GM23338 (cell line): ENCODE measurements at regions not wholly inside any gene's neighbourhood (a gene's known extent, or its start where the extent isn't known, plus 50 kb on each side); places are given as distances from the start of the nearest gene placed in this dataset.

Experiments used
- ATAC-seq: fragments of 200-7000 bp; cut with Tn5 transposase; 3 replicates; pipeline ENCODE4 v1.9.1; 2020
- DNase-seq: peaks from one replicate; pipeline ENCODE4 v3.0.0-alpha.2; 2015; ENCODE audit warnings: low spot score
- H2AFZ ChIP-seq: fragments of 200-600 bp; sonication (generic); 2 replicates; pipeline ENCODE4 v1.8.0; 2016; ENCODE audit warnings: antibody characterized with exemption, mild to moderate bottlenecking, moderate library complexity
- H3F3A ChIP-seq: fragments of 200-600 bp; sonication (generic); replicated peaks from 2 replicates; pipeline ENCODE4 v1.8.0; 2017; ENCODE audit warnings: antibody characterized with exemption, mixed run types, low read depth
- H3K27ac ChIP-seq: fragments of 200-600 bp; sonication (generic); 2 replicates; pipeline ENCODE4 v1.6.1; 2016; ENCODE audit warnings: low read depth
- H3K27me3 ChIP-seq: fragments of 200-600 bp; sonication (generic); 2 replicates; pipeline ENCODE4 v1.8.0; 2016; ENCODE audit warnings: mild to moderate bottlenecking, mixed run types, moderate library complexity; ENCODE audit not compliant: insufficient read depth
- H3K36me3 ChIP-seq: fragments of 200-600 bp; sonication (generic); 2 replicates; pipeline ENCODE4 v1.8.0; 2016; ENCODE audit warnings: mild to moderate bottlenecking; ENCODE audit not compliant: insufficient read depth
- H3K4me1 ChIP-seq: fragments of 200-600 bp; sonication (generic); 2 replicates; pipeline ENCODE4 v1.8.0; 2016; ENCODE audit warnings: mild to moderate bottlenecking, moderate library complexity; ENCODE audit not compliant: insufficient read depth
- H3K4me2 ChIP-seq: fragments of 200-600 bp; sonication (generic); 2 replicates; pipeline ENCODE4 v1.7.1; 2017; ENCODE audit warnings: mixed run types
- H3K4me3 ChIP-seq: fragments of 200-600 bp; sonication (generic); 2 replicates; pipeline ENCODE4 v1.6.1; 2016; ENCODE audit warnings: mixed run types
- H3K79me2 ChIP-seq: fragments of 200-600 bp; sonication (generic); replicated peaks from 2 replicates; pipeline ENCODE4 v1.8.0; 2017; ENCODE audit warnings: mild to moderate bottlenecking; ENCODE audit not compliant: insufficient read depth
- H3K9me2 ChIP-seq: fragments of 200-600 bp; sonication (generic); 2 replicates; pipeline ENCODE4 v1.8.0; 2017; ENCODE audit not compliant: insufficient read depth
- H4K20me1 ChIP-seq: fragments of 200-600 bp; sonication (generic); replicated peaks from 2 replicates; pipeline ENCODE4 v1.8.0; 2017; ENCODE audit warnings: mild to moderate bottlenecking; ENCODE audit not compliant: insufficient read depth
- H3K27ac Mint-ChIP-seq: 2 replicates; pipeline ENCODE4 v1.8.0; 2020; ENCODE audit warnings: inconsistent platforms, mild to moderate bottlenecking, moderate library complexity, mixed read lengths
- H3K27me3 Mint-ChIP-seq: 3 replicates; pipeline ENCODE4 v1.8.0; 2022; ENCODE audit warnings: low read depth, mild to moderate bottlenecking, moderate library complexity, mixed read lengths, inconsistent platforms; ENCODE audit not compliant: insufficient read depth, poor library complexity
- H3K36me3 Mint-ChIP-seq: 3 replicates; pipeline ENCODE4 v1.8.0; 2021; ENCODE audit warnings: low read depth, mild to moderate bottlenecking, inconsistent platforms, moderate library complexity, mixed read lengths
- H3K4me1 Mint-ChIP-seq: 3 replicates; pipeline ENCODE4 v1.8.0; 2020; ENCODE audit warnings: mild to moderate bottlenecking, inconsistent platforms, mixed read lengths
- H3K4me3 Mint-ChIP-seq: 3 replicates; pipeline ENCODE4 v1.8.0; 2021; ENCODE audit warnings: moderate library complexity, mild to moderate bottlenecking, inconsistent platforms, mixed read lengths
- H3K9me3 Mint-ChIP-seq: 3 replicates; pipeline ENCODE4 v1.8.0; 2020; ENCODE audit warnings: moderate library complexity, mild to moderate bottlenecking, inconsistent platforms, mixed read lengths
- ETS1 ChIP-seq: IDR thresholded peaks from 2 replicates; pipeline ENCODE4 v1.6.1; 2016; ENCODE audit warnings: antibody characterized with exemption
- JUNB ChIP-seq: IDR thresholded peaks from one replicate; pipeline ENCODE4 v1.6.1; 2016; ENCODE audit warnings: antibody characterized with exemption; ENCODE audit not compliant: unreplicated experiment
- NANOG ChIP-seq: IDR thresholded peaks from 2 replicates; pipeline ENCODE4 v1.6.1; 2016; ENCODE audit warnings: antibody characterized with exemption, borderline replicate concordance
- REST ChIP-seq: IDR thresholded peaks from one replicate; pipeline ENCODE4 v1.6.1; 2018; ENCODE audit warnings: antibody characterized with exemption; ENCODE audit not compliant: unreplicated experiment
- STAT1 ChIP-seq: IDR thresholded peaks from one replicate; pipeline ENCODE4 v1.6.1; 2016; ENCODE audit warnings: antibody characterized with exemption; ENCODE audit not compliant: unreplicated experiment
- ZNF114 ChIP-seq: fragments of 250-450 bp; sonication (Bioruptor Pico); IDR thresholded peaks from 2 replicates; pipeline ENCODE4 v1.5.0; 2020; ENCODE audit warnings: mild to moderate bottlenecking, moderate library complexity
- ZNF462 ChIP-seq: fragments of 250-450 bp; sonication (Bioruptor Pico); IDR thresholded peaks from 2 replicates; pipeline ENCODE4 v1.5.0; 2020; ENCODE audit warnings: mild to moderate bottlenecking, moderate library complexity

GRCh38 chr5:164359260-164360255, 854.1 kb downstream of the MAT2B start:
- Histone ChIP-seq H3K9me2 (peaks cover 5% of the 10 kb centered on the region), H3F3A (no peaks in the 10 kb centered on the region), H3K79me2 (no peaks in the 10 kb centered on the region), H3K4me1 (no peaks in the 10 kb centered on the region), H3K4me3 (no peak overlapping the region), H2AFZ (no peak overlapping the region), H4K20me1 (no peaks in the 10 kb centered on the region), H3K27me3 (no peaks in the 10 kb centered on the region), H3K27ac (no peak overlapping the region), H3K4me2 (no peak overlapping the region), H3K36me3 (no peaks in the 10 kb centered on the region)
- H3K27me3 Mint-ChIP-seq, result no peaks in the 10 kb centered on the region
- no peak for TF ChIP-seq ZNF462 (CRISPR knock-in tag)
- no peak for TF ChIP-seq NANOG
- ATAC-seq, result no peak
- no peak overlapping the region for H3K4me3 Mint-ChIP-seq
- H3K27ac Mint-ChIP-seq, result no peak overlapping the region
- H3K36me3 Mint-ChIP-seq, result no peaks in the 10 kb centered on the region
- H3K4me1 Mint-ChIP-seq, result no peaks in the 10 kb centered on the region; the same call in 2 of the 3 replicates
- no peak for DNase-seq
- H3K9me3 Mint-ChIP-seq, result no peaks in the 10 kb centered on the region

GRCh38 chr5:164360589-164360988, 855.2 kb downstream of the MAT2B start:
- Mint-ChIP-seq H3K27ac (no peak overlapping the region), H3K9me3 (no peaks in the 10 kb centered on the region), H3K4me3 (no peak overlapping the region), H3K27me3 (no peaks in the 10 kb centered on the region), H3K36me3 (no peaks in the 10 kb centered on the region), H3K4me1 (no peaks in the 10 kb centered on the region; the same call in 2 of the 3 replicates)
- H3K27me3 ChIP-seq, result no peaks in the 10 kb centered on the region
- no peaks in the 10 kb centered on the region for H3F3A ChIP-seq
- no peak overlapping the region for H3K4me3 ChIP-seq
- DNase-seq (no peak), ATAC-seq (no peak)
- no peaks in the 10 kb centered on the region for H3K79me2 ChIP-seq
- H3K27ac ChIP-seq, result no peak overlapping the region
- no peaks in the 10 kb centered on the region for H3K36me3 ChIP-seq
- no peak overlapping the region for H2AFZ ChIP-seq
- no peak overlapping the region for H3K4me2 ChIP-seq
- no peaks in the 10 kb centered on the region for H4K20me1 ChIP-seq
- H3K4me1 ChIP-seq, result no peaks in the 10 kb centered on the region
- peaks cover 5% of the 10 kb centered on the region for H3K9me2 ChIP-seq
- TF ChIP-seq ETS1, result no peak
- TF ChIP-seq JUNB, result no peak
- no peak for TF ChIP-seq REST
- TF ChIP-seq ZNF114, result no peak
- no peak for TF ChIP-seq STAT1
